ENCODE measurements at regions not wholly inside any gene's neighbourhood (a gene's known extent, or its start where the extent isn't known, plus 50 kb on each side); places are given as distances from the start of the nearest gene placed in this dataset.
"Not testable (repeated sequence)": the region's sequence is repeated elsewhere in the genome, so short reads cannot be mapped to it uniquely, and the experiment has no call there.

DNA sequence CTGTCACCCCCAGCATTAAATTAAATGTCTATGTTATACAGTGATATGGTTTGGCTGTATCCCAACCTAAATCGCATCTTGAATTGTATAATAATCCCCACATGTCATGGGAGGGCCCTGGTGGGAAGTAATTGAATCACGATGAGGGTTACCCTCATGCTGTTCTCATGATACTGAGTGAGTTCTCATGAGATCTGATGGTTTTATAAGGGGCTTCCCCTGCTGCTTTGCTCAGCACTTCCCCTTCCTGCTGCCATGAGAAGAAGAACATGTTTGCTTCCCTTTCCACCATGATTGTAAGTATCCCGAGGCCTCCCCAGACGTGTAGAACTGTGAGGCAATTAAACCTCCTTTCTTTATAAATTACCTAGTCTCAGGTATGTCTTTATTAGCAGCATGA is 445.7 kb downstream of the MRPL39 start:
- DNase-seq (no peak), ATAC-seq (no peak)
- Histone ChIP-seq H3K9me3 (no peaks in the 10 kb centered on the region), H3K27ac (no peak overlapping the region), H3K4me3 (no peak overlapping the region), H3K36me3 (replicated peaks in 1 of 2; ENCODE audit: insufficient read depth in 1 of 2, low read depth in 2 of 2) (no peaks in the 10 kb centered on the region), H3K4me1 (no peaks in the 10 kb centered on the region), H3K27me3 (no peaks in the 10 kb centered on the region)
- intact Hi-C loops (cut with DNase I): no loop called here
- no peak for TF ChIP-seq POLR2A (IDR thresholded peaks at IDR 0.05)
- 61 to 64% methylated on average over 4 of the region's 4 CpGs for WGBS, 2 donors

DNA sequence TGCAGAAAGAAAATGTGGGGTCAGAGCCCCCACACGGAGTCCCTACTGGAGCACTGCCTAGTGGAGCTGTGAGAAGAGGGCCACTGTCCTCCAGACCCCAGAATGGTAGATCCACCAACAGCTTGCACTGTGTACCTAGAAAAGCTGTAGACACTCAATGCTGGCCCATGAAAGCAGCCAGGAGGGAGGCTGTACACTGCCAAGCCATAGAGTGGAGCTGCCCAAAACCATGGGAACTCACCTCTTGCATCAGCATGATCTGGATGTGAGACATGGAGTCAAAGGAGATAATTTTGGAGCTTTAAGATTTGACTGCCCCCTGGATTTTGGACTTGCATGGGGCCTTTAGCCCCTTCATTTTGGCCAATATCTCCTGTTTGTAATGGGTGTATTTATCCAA is 452.3 kb downstream of the MRPL39 start:
- WGBS, 2 donors: 27 to 57% methylated on average over 1 of the region's 1 CpG
- H3K27me3 ChIP-seq; DNase-seq; H3K36me3 ChIP-seq (replicated peaks in 1 of 2; ENCODE audit: insufficient read depth in 1 of 2, low read depth in 2 of 2); H3K27ac ChIP-seq; H3K9me3 ChIP-seq; H3K4me3 ChIP-seq; intact Hi-C loops (cut with DNase I); ATAC-seq; H3K4me1 ChIP-seq: not testable (repeated sequence)

DNA sequence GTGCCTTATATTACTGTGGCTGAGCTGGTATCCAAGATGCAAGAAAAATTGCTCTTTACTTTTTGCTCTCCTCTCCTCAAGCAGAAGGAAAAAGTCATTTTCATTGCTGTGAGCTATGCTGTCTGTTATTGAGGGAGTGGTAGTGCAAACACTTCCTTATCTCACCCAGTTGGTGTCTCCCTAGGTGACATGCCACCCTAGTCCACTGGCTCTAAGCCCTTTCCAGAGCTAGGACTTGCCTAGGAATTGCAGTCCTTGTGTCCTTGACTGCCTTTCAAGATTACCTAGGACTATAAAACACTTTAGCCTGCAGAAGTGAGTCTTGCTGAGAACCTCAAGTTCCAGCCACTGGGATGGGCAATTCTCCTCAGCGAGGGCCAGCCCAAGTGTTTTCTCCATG is 458.3 kb downstream of the MRPL39 start:
- no peak for ATAC-seq

DNA sequence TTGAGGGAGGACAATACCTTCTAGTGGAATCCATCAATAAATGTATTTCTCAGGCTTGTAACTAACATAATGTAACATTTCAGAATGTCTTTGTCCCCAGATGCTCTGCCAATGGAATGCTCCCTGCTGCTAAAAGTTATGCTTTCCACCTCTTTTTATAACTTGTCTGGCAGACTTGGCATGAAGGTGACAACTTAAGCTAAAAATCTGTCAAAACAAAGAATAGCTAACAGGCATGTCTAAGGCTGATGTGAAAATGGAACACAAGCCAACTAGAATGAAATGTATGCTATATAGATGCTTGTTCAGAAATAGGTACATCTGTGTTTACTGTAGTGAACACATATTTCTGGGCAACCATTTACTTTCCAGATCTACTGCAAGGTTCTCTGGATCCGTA is 467.9 kb downstream of the MRPL39 start:
- intact Hi-C loops (cut with DNase I): no loop called here
- DNase-seq (no peak), ATAC-seq (no peak)
- H3K9me3 ChIP-seq: no peaks in the 10 kb centered on the region
- H3K4me1 ChIP-seq: no peaks in the 10 kb centered on the region
- H3K4me3 ChIP-seq: no peak overlapping the region
- H3K36me3 ChIP-seq (replicated peaks in 1 of 2; ENCODE audit: insufficient read depth in 1 of 2, low read depth in 2 of 2): no peaks in the 10 kb centered on the region
- WGBS, 2 donors: 32 to 54% methylated on average over 1 of the region's 1 CpG
- H3K27ac ChIP-seq: no peak overlapping the region
- TF ChIP-seq, protein P1, sequence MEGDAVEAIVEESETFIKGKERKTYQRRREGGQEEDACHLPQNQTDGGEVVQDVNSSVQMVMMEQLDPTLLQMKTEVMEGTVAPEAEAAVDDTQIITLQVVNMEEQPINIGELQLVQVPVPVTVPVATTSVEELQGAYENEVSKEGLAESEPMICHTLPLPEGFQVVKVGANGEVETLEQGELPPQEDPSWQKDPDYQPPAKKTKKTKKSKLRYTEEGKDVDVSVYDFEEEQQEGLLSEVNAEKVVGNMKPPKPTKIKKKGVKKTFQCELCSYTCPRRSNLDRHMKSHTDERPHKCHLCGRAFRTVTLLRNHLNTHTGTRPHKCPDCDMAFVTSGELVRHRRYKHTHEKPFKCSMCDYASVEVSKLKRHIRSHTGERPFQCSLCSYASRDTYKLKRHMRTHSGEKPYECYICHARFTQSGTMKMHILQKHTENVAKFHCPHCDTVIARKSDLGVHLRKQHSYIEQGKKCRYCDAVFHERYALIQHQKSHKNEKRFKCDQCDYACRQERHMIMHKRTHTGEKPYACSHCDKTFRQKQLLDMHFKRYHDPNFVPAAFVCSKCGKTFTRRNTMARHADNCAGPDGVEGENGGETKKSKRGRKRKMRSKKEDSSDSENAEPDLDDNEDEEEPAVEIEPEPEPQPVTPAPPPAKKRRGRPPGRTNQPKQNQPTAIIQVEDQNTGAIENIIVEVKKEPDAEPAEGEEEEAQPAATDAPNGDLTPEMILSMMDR (IDR thresholded peaks at IDR 0.05): no peak
- no peak for TF ChIP-seq POLR2A (IDR thresholded peaks at IDR 0.05)
- H3K27me3 ChIP-seq: no peaks in the 10 kb centered on the region

More for the DNA sequence above, 458.3 kb downstream of the MRPL39 start:
- Histone ChIP-seq H3K36me3 (replicated peaks in 1 of 2; ENCODE audit: insufficient read depth in 1 of 2, low read depth in 2 of 2) (no peaks in the 10 kb centered on the region), H3K4me3 (no peak overlapping the region), H3K9me3 (no peaks in the 10 kb centered on the region), H3K27me3 (no peaks in the 10 kb centered on the region), H3K27ac (no peak overlapping the region), H3K4me1 (no peaks in the 10 kb centered on the region)
- WGBS, 2 donors: 70% methylated on average over 1 of the region's 1 CpG; no CpG with 5 or more reads in 1 of the 2 donors
- TF ChIP-seq POLR2A (IDR thresholded peaks at IDR 0.05): no peak
- TF ChIP-seq, protein P1 (IDR thresholded peaks at IDR 0.05): no peak
- intact Hi-C loops (cut with DNase I): no loop called here
- DNase-seq: no peak

DNA sequence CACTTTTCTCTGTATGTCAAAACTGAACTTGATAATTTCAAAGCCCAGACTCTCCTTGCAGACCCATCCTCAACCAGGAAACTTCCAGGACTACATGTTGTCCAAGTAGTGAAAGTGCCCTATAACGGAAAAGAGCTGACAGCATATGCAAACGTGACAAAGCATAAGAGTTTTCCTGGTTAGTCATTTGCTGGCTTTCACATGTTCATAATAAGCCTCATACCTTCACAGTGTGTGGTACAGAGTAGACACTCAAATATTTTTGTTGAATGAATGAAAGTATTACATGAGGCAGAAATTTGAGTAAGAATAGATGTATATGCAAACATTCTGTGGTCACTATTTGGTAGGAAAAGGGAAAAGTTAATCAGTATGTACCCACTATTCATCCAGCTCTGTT is 473.3 kb downstream of the MRPL39 start:
- intact Hi-C loops (cut with DNase I): no loop called here
- no peak for DNase-seq
- H3K27ac ChIP-seq: no peak overlapping the region
- H3K36me3 ChIP-seq (replicated peaks in 1 of 2; ENCODE audit: insufficient read depth in 1 of 2, low read depth in 2 of 2): no peaks in the 10 kb centered on the region
- H3K9me3 ChIP-seq: peaks cover 0 to 4% (median 0%) of the 10 kb centered on the region in 3 donors
- H3K4me3 ChIP-seq: no peak overlapping the region
- no peaks in the 10 kb centered on the region for H3K4me1 ChIP-seq
- no peaks in the 10 kb centered on the region for H3K27me3 ChIP-seq
- no peak for ATAC-seq
- WGBS, 2 donors: 44 to 62% methylated on average over 2 of the region's 2 CpGs
- no peak for TF ChIP-seq POLR2A (IDR thresholded peaks at IDR 0.05)
- TF ChIP-seq, protein P1 (IDR thresholded peaks at IDR 0.05): no peak

DNA sequence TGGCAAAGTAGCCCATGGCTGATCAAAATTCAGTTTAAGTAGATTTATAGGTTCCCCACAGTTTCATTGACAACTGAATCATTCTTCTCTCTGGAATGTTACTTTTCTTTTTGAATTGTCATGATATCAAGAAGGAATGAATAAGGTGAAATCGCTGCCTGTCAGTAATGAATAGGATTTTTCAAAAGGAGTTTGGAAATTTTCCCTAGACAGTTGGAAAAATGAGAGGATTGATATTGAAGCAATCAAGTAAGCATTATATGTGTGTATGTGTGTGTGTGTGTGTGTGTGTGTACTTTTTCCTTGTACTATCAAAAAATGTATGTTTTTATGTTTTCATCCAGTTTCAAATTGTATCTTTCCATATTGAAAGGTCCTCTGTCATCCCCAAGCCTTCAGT is 479.5 kb downstream of the MRPL39 start:
- Histone ChIP-seq H3K9me3 (peaks cover 0 to 4% (median 0%) of the 10 kb centered on the region in 3 donors), H3K36me3 (replicated peaks in 1 of 2; ENCODE audit: insufficient read depth in 1 of 2, low read depth in 2 of 2) (no peaks in the 10 kb centered on the region), H3K27ac (no peak overlapping the region), H3K27me3 (no peaks in the 10 kb centered on the region), H3K4me3 (no peak overlapping the region), H3K4me1 (no peaks in the 10 kb centered on the region)
- ATAC-seq: no peak
- no peak for DNase-seq
- intact Hi-C loops (cut with DNase I): no loop called here
- WGBS, 2 donors: 48 to 60% methylated on average over 1 of the region's 1 CpG
- no peak for TF ChIP-seq POLR2A (IDR thresholded peaks at IDR 0.05)
- TF ChIP-seq, protein P1 (IDR thresholded peaks at IDR 0.05): no peak

Data from body of pancreas (tissue), 4 donors.